ENCODE measurements at regions not wholly inside any gene's neighbourhood (a gene's known extent, or its start where the extent isn't known, plus 50 kb on each side); places are given as distances from the start of the nearest gene placed in this dataset.
"Not testable (repeated sequence)": the region's sequence is repeated elsewhere in the genome, so short reads cannot be mapped to it uniquely, and the experiment has no call there.

DNA sequence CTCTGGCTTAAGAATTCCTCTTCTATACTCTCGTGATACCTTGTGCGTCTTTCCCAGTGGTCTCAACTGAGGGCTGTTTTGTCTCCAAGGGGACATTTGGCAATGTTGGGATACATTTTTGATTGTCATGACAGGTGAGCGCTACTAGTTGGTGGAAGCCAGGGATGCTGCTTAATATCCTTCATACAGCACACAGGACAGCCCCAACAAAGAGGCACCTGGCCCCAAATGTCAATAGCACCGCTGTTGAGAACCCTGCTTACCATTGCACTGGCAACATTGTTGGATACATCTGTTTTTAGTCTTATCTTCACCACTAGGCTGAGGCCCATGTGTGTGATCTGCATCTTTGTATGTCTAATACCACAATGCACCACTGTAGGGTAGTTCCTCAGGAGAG lies 114.1 kb downstream of the C9orf152 start:
- peaks cover 15% of the 10 kb centered on the region for H3K4me1 Mint-ChIP-seq (ENCODE audit: low read depth, unreplicated experiment)

DNA sequence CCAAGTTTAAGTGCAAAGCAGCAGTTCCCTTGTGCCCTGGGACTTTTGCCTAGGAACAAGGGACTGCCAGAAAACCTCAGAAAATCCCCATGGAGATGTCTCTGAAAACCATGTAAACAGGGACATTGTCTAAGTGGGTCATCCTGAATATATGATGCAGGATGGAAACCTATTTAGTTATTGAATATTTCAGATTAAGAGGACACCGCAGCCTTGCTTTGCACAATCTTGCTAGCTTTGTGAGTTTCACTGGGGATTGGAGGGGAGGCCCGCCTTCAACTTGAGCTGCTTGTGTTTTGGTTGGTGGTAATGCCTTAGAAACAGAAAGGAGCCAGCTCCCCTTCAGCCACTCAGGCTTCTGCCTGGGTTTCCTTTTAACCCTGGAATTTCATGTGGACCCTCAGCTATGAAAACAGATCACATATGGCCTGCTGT lies 112.8 kb downstream of the C9orf152 start:
- H3K27ac Mint-ChIP-seq (ENCODE audit: unreplicated experiment): no peak overlapping the region
- H3K36me3 Mint-ChIP-seq (ENCODE audit: insufficient read depth, unreplicated experiment): no peaks in the 10 kb centered on the region
- H3K9me3 Mint-ChIP-seq (ENCODE audit: low read depth, unreplicated experiment): no peaks in the 10 kb centered on the region
- TF ChIP-seq, protein P1, sequence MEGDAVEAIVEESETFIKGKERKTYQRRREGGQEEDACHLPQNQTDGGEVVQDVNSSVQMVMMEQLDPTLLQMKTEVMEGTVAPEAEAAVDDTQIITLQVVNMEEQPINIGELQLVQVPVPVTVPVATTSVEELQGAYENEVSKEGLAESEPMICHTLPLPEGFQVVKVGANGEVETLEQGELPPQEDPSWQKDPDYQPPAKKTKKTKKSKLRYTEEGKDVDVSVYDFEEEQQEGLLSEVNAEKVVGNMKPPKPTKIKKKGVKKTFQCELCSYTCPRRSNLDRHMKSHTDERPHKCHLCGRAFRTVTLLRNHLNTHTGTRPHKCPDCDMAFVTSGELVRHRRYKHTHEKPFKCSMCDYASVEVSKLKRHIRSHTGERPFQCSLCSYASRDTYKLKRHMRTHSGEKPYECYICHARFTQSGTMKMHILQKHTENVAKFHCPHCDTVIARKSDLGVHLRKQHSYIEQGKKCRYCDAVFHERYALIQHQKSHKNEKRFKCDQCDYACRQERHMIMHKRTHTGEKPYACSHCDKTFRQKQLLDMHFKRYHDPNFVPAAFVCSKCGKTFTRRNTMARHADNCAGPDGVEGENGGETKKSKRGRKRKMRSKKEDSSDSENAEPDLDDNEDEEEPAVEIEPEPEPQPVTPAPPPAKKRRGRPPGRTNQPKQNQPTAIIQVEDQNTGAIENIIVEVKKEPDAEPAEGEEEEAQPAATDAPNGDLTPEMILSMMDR (IDR thresholded peaks at IDR 0.05; ENCODE audit: unreplicated experiment): no peak
- H3K27me3 Mint-ChIP-seq (ENCODE audit: unreplicated experiment): no peaks in the 10 kb centered on the region
- H3K4me1 Mint-ChIP-seq (ENCODE audit: low read depth, unreplicated experiment): peaks cover 2% of the 10 kb centered on the region
- CTCF ChIA-PET: no interaction called here
- DNase-seq: no peak
- BruUV-seq (replicated peaks): no TSS peak
- intact Hi-C loops (cut with micrococcal nuclease; ENCODE audit: unreplicated experiment): no loop called here
- H3K4me3 Mint-ChIP-seq (ENCODE audit: low read depth, unreplicated experiment): no peak overlapping the region

More for the DNA sequence above, 114.1 kb downstream of the C9orf152 start:
- TF ChIP-seq, protein P1 (IDR thresholded peaks at IDR 0.05; ENCODE audit: unreplicated experiment): no peak
- intact Hi-C loops (cut with micrococcal nuclease; ENCODE audit: unreplicated experiment): no loop called here
- Mint-ChIP-seq H3K27me3 (ENCODE audit: unreplicated experiment) (no peaks in the 10 kb centered on the region), H3K4me3 (ENCODE audit: low read depth, unreplicated experiment) (no peak overlapping the region), H3K36me3 (ENCODE audit: insufficient read depth, unreplicated experiment) (no peaks in the 10 kb centered on the region), H3K27ac (ENCODE audit: unreplicated experiment) (no peak overlapping the region), H3K9me3 (ENCODE audit: low read depth, unreplicated experiment) (no peaks in the 10 kb centered on the region)
- no peak for DNase-seq
- no TSS peak for BruUV-seq (replicated peaks)
- CTCF ChIA-PET: no interaction called here

DNA sequence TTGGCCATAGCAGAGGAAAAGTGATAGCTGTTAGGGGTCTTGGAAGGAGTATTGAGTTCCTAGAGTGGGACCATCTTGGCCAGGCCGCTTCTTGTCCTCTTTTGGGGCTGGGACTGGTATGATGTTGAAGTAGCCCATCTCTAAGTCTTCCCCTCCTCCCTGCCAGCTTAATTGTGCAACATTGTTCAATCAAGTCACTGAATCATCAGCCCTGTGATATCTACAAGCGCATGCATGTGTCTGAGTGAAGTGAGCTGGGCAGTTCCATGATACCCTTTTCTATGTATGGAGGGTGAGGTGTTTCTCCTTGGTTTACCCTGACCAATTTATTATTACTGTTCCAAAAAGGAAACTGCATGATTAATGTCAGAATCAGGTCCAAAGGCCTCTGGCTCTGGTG lies 112.2 kb downstream of the C9orf152 start:
- H3K27ac Mint-ChIP-seq (ENCODE audit: unreplicated experiment): no peak overlapping the region

DNA sequence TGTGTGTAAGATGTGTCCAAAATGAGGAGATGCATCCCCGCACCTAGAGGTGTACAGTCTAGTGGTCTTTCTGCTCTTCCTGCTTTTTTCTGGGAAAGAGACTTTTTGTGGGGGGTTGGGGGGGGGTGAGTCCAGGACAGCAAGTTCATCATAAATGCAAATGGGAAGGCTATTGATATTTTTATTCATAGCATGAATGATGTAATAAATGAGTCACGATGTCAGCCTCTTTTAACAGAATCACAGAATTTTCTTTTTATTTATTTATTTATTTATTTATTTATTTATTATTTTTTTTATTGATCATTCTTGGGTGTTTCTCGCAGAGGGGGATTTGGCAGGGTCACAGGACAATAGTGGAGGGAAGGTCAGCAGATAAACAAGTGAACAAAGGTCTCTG lies 111.3 kb downstream of the C9orf152 start:
- intact Hi-C loops (cut with micrococcal nuclease; ENCODE audit: unreplicated experiment); BruUV-seq (replicated peaks); CTCF ChIA-PET; H3K36me3 Mint-ChIP-seq (ENCODE audit: insufficient read depth, unreplicated experiment); DNase-seq; H3K9me3 Mint-ChIP-seq (ENCODE audit: low read depth, unreplicated experiment); H3K27ac Mint-ChIP-seq (ENCODE audit: unreplicated experiment); H3K27me3 Mint-ChIP-seq (ENCODE audit: unreplicated experiment); H3K4me1 Mint-ChIP-seq (ENCODE audit: low read depth, unreplicated experiment); H3K4me3 Mint-ChIP-seq (ENCODE audit: low read depth, unreplicated experiment): not testable (repeated sequence)

More for the DNA sequence above, 112.2 kb downstream of the C9orf152 start:
- H3K27me3 Mint-ChIP-seq (ENCODE audit: unreplicated experiment): no peaks in the 10 kb centered on the region
- TF ChIP-seq, protein P1 (IDR thresholded peaks at IDR 0.05; ENCODE audit: unreplicated experiment): no peak
- DNase-seq: no peak
- no TSS peak for BruUV-seq (replicated peaks)
- no peaks in the 10 kb centered on the region for H3K36me3 Mint-ChIP-seq (ENCODE audit: insufficient read depth, unreplicated experiment)
- no peak overlapping the region for H3K4me3 Mint-ChIP-seq (ENCODE audit: low read depth, unreplicated experiment)
- no peaks in the 10 kb centered on the region for H3K9me3 Mint-ChIP-seq (ENCODE audit: low read depth, unreplicated experiment)
- intact Hi-C loops (cut with micrococcal nuclease; ENCODE audit: unreplicated experiment): no loop called here
- CTCF ChIA-PET: no interaction called here
- no peaks in the 10 kb centered on the region for H3K4me1 Mint-ChIP-seq (ENCODE audit: low read depth, unreplicated experiment)

DNA sequence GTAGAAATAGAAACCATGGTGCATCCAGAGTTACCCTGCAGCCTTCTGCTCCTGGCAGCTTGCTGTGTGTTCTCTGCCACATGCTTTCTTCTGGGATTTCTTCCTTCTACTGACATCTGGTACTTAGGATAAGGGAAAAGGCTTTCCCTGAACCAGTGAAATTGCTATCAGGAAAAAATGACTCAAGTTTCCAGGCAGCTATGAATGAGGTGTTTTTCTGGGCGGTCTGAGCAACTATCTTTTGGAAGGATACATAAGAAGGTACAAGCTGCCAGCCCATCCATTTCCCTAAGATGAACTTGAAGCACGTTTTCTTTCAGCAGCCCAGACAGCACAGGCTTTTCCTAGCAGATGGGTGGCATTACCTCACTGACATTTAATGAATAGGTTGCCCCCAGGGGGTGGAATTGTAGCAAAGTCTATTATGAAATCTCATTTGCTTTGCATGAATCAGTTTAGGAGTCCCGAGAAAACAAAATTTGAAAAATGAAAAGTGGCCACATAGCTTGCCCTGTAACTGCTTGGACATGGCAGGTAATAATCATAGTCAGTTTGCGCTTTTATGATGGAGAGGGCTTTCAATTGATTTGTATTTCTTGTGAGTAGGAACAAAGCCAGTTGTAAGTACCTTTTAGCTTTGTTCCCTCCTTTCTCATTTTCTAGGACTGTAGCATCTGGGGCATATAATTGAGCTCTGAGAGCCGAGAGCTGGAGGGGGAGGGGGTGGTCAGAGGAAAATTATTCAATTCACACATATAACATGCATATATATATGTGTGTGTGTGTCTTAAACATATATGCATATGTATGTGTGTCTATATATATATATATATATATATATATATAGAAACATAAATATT lies 108.5 kb downstream of the C9orf152 start:
- Mint-ChIP-seq H3K9me3 (ENCODE audit: low read depth, unreplicated experiment) (no peaks in the 10 kb centered on the region), H3K4me1 (ENCODE audit: low read depth, unreplicated experiment) (no peaks in the 10 kb centered on the region), H3K4me3 (ENCODE audit: low read depth, unreplicated experiment) (no peak overlapping the region), H3K27ac (ENCODE audit: unreplicated experiment) (no peak overlapping the region), H3K36me3 (ENCODE audit: insufficient read depth, unreplicated experiment) (no peaks in the 10 kb centered on the region), H3K27me3 (ENCODE audit: unreplicated experiment) (no peaks in the 10 kb centered on the region)
- no TSS peak for BruUV-seq (replicated peaks)
- intact Hi-C loops (cut with micrococcal nuclease; ENCODE audit: unreplicated experiment): no loop called here
- CTCF ChIA-PET: no interaction called here
- DNase-seq: no peak
- TF ChIP-seq, protein P1 (IDR thresholded peaks at IDR 0.05; ENCODE audit: unreplicated experiment): no peak
